ENCODE measurements at regions not wholly inside any gene's neighbourhood (a gene's known extent, or its start where the extent isn't known, plus 50 kb on each side); places are given as distances from the start of the nearest gene placed in this dataset.

- DNase-seq, result no peak
Observed at GRCh38 chrX:43522582-43522981, 133.5 kb upstream of the MAOA start.

DNA sequence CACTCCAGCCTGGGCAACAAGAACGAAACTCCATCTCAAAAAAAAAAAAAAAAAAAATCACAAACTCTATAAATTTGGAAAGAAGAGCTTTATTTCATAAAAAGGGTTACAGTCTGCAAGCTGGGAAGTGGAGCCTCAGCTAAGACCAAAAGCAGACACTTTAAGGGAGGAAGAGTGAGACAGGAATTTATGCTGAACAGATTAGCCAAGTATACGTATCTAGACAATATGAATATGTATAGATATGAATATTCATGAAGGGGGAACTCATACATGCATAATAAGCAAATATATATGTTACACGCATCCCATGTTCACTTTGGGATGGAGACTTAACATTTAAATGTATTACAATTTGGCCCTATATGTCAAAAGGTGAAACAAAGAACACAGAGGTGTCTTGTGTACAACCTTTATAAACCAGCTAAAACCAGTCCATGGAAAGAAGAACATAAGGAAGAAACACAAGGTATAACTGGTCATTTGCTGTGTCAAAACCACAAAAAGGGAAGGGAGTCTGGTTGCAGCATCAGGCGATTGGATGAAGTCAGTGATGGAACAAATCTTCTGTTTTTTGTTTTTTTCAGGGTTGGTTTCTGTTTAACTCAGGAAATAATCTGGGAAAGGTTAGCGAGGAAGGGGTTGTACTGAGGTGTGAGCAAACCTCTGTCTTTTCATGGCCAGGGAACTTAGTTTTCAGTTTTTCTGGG is 130.0 kb upstream of the MAOA start:
- DNase-seq, result peak; percentile 63

DNA sequence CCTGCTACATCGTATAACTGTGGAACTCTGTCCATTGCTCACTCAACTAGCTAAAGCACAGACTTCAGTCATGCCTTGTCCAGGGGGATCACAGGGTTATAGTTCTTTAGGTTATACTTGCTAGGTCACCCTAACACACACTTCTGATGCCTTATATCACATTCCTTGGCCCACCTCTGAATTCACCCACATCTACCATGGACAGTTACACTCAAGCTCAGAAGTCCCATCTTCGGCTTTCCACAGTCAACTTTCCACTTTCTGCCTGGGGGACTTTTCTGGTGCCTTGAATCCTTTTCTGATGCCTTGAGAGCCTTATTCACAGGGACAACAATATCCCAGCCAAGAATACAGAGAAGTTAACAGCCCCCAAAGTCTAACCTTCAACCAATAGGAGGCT is 129.2 kb upstream of the MAOA start:
- no peak for DNase-seq

DNA sequence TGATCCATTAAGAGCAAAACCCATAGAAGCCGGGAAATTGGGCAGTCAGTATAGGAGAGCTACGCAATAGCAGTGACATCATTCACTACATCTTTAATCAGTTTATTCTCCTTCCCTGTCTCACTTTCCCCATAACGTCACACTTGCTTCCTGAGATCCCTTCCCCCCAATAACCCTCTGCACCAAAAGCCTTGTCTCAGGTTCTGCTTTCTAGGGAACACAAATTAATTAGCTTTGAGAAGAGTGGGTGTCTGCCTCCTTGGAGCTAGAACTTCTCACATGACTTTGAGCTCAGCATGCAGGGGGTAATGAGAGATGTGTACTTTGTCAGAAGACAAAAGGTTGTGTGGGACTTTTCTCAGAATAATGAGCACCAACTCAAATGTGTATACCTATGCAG is 128.3 kb upstream of the MAOA start:
- peak; percentile 56 for DNase-seq

- DNase-seq, result peak; percentile 84
Observed at GRCh38 chrX:43530837-43531236, 125.3 kb upstream of the MAOA start.

GRCh38 chrX:43540318-43540717 is 115.8 kb upstream of the MAOA start:
- DNase-seq, result no peak

- DNase-seq, result no peak
Observed at GRCh38 chrX:43551590-43551989, 104.5 kb upstream of the MAOA start.

DNA sequence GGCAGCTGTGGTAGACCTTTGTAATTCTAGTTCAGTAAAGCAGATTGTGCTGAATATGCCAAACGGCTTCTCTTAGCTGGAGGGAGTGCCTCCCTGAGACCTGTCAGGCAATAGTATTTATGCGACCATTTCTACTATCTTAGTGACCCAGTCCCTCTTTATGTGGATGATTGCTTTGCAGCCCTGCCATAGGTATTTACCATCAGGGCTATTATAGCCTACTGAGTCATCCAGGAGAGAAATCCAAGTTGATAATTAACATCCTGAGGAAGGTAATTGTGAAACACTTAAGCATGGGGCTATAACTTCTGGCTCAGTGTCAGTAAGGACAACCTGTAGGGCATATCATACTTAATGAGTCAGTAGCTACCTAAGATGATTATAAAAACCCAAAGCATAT is 103.9 kb upstream of the MAOA start:
- no peak for DNase-seq

DNA sequence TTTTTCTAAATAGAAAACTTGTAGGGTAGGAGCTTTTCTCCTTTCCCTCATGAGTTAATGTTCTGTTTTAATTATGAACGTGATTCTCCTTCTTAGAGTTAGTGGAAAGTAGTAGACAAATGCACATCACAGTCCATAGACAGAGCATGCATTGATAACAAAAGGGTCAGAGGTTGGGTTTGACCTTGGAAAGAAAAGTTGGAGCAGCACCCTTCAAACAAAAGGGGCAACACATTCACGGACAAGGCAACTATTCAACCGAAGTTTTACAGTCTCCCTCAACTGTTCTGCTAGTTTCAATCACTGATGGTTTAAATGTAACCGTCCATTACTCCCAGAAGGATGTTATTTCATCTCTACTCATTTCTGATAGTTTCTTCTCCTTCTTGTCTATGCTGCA is 103.4 kb upstream of the MAOA start:
- DNase-seq, result no peak

DNA sequence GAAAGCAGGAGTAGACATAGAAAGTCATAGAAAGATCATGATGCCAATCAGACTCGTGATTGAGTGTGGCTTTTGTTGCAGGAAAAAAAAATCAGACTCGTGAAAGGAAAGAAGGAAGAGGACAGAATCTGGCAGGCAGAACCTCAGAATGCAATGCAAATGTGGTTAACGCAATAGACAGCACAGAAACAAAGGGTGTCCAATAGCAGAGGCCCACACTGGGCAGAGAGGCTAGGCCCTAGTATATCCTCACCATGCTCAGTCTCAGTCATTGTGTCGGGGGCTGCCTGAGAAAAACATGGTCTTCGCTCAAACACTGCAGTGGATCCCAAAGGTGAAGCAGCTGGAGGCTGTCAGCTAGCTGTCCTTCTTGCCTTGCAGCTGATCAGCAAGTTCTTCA is 102.8 kb upstream of the MAOA start:
- DNase-seq, result no peak

- DNase-seq, result no peak
Observed at GRCh38 chrX:43556207-43556606, 99.9 kb upstream of the MAOA start.

- DNase-seq, result peak; percentile 50
Observed at GRCh38 chrX:43557792-43558191, 98.3 kb upstream of the MAOA start.

DNA sequence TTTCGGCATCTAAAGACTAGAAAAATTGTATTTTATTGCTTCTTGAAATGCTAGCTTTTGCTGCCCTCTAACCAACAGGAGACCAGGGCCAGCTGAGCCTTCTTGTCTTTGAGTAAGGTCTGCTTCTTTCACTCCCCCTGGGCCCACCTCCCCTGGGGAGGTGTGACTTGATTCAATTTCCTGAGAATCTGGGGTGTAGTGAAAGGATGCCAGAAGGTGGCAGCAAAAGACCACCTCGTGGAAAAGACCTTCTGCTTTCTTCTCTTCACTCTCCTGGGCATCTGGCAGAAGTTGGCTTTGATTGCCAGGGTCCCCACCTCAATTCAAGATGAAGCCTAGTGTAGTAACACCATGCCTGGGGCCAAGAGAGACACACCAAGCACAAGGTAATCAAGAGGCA is 96.5 kb upstream of the MAOA start:
- peak; percentile 39 for DNase-seq

DNA sequence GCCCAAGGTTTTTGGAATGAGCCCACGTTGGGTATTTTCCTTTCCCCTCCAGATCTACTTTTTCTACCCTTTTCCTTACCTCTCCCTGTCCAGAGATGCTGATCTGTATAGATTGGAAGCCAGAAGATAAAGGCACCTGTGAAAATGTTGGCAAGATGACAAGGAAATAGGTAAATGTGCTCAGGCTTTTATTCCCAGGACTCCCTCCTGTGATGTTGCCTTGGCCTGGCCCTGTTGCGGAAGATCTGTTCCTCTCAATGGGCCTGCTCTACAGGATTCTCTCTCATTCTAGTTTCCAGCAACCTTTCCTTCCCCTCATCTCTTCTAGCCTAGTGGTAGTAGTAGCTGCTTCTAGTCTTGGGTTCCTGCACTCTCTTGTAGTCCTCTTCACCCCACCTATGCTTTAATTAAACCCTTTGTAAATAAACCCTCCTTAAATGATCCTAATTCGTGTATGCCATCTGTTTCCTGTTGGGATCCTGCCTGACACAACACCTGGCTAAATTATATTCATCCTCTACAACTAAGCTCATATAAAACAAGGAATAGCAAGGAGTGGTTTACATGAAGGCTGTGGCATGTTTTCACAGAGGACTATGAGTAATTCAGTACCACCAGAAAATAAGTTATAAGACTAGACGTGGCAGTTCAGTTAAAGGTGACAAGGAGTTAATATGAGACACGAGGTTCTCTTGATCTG is 95.7 kb upstream of the MAOA start:
- no peak for DNase-seq

DNA sequence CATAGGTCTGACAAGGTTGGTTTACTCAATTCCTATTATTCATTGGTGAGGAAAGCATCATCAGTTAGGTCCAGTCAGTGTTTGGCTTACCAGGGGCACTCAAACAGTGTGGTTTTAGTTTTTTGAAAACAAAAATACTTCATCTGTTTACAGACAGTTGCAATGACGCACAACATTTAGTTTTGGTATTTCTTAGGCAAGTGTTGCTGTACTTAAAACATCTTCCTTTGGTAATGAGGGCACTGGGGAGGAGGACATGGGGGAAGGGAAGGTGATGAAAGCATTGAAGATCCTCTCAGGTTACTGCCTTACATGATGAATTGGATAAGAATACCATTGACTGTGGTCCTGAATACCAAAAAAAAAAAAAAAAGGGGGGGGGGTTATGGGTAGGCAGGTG is 93.7 kb upstream of the MAOA start:
- DNase-seq, result no peak

- no peak for DNase-seq
Observed at GRCh38 chrX:43564953-43565352, 91.1 kb upstream of the MAOA start.

- DNase-seq, result no peak
Observed at GRCh38 chrX:43566170-43566569, 89.9 kb upstream of the MAOA start.

GRCh38 chrX:43573441-43574015 is 82.6 kb upstream of the MAOA start:
- DNase-seq, result no peak

GRCh38 chrX:43580621-43581020 is 75.5 kb upstream of the MAOA start:
- no peak for DNase-seq

- no peak for DNase-seq
Observed at GRCh38 chrX:43581167-43581566, 74.9 kb upstream of the MAOA start.

GRCh38 chrX:43581888-43582539 is 74.1 kb upstream of the MAOA start:
- DNase-seq, result no peak

GRCh38 chrX:43582540-43582913 is 73.6 kb upstream of the MAOA start:
- DNase-seq, result no peak

- DNase-seq, result no peak
Observed at GRCh38 chrX:43585922-43586321, 70.2 kb upstream of the MAOA start.

DNA sequence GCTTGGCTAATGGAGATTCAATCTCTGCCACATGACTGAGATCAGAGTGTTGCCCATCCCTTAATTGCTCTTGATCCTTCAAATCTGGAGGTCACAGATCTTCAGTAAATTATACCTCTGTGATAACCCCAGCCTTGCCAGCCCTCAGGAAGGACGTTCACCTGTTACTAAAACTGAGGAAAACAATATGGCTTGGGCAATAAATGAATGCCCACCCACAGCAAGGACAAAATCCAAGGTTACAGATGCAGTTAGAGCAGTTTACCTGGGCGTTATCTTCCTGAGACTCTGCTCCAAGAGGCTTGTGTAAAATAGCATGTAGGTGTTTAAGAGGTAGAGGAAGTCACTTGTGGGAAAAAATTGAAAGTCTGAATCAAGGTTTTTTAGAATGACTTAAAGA is 69.3 kb upstream of the MAOA start:
- no peak for DNase-seq

All from inflammatory macrophage treated with lipopolysaccharide for 4 hours (primary cell).